ENCODE measurements at regions not wholly inside any gene's neighbourhood (a gene's known extent, or its start where the extent isn't known, plus 50 kb on each side); places are given as distances from the start of the nearest gene placed in this dataset.
"Not testable (repeated sequence)": the region's sequence is repeated elsewhere in the genome, so short reads cannot be mapped to it uniquely, and the experiment has no call there.

GRCh38 chr9:81371824-81372223 is 317.5 kb downstream of the TLE1 start:
- in situ Hi-C loops (cut with MboI; ENCODE audit: low sequenced_read_pairs) = no loop called here

- in situ Hi-C loops (cut with MboI; ENCODE audit: low sequenced_read_pairs) = no loop called here
Measured at GRCh38 chr9:81370650-81371049, 318.7 kb downstream of the TLE1 start.

- in situ Hi-C loops (cut with MboI; ENCODE audit: low sequenced_read_pairs) = no loop called here
Measured at GRCh38 chr9:81370096-81370495, 319.3 kb downstream of the TLE1 start.

- in situ Hi-C loops (cut with MboI; ENCODE audit: low sequenced_read_pairs) = no loop called here
Measured at GRCh38 chr9:81369121-81369520, 320.2 kb downstream of the TLE1 start.

GRCh38 chr9:81363916-81364480 is 325.3 kb downstream of the TLE1 start:
- in situ Hi-C loops (cut with MboI; ENCODE audit: low sequenced_read_pairs) = no loop called here

- in situ Hi-C loops (cut with MboI; ENCODE audit: low sequenced_read_pairs) = no loop called here
Measured at GRCh38 chr9:81361296-81361695, 328.1 kb downstream of the TLE1 start.

GRCh38 chr9:81351166-81351565 is 338.2 kb downstream of the TLE1 start:
- in situ Hi-C loops (cut with MboI; ENCODE audit: low sequenced_read_pairs) = no loop called here

- in situ Hi-C loops (cut with MboI; ENCODE audit: low sequenced_read_pairs) = no loop called here
Measured at GRCh38 chr9:81344366-81344765, 345.0 kb downstream of the TLE1 start.

- in situ Hi-C loops (cut with MboI; ENCODE audit: low sequenced_read_pairs) = no loop called here
Measured at GRCh38 chr9:81335879-81336421, 353.4 kb downstream of the TLE1 start.

- in situ Hi-C loops (cut with MboI; ENCODE audit: low sequenced_read_pairs) = no loop called here
Measured at GRCh38 chr9:81321551-81321950, 367.8 kb downstream of the TLE1 start.

- in situ Hi-C loops (cut with MboI; ENCODE audit: low sequenced_read_pairs) = no loop called here
Measured at GRCh38 chr9:81320909-81321482, 368.4 kb downstream of the TLE1 start.

- in situ Hi-C loops (cut with MboI; ENCODE audit: low sequenced_read_pairs) = no loop called here
Measured at GRCh38 chr9:81318571-81318970, 370.8 kb downstream of the TLE1 start.

- in situ Hi-C loops (cut with MboI; ENCODE audit: low sequenced_read_pairs) = no loop called here
Measured at GRCh38 chr9:81317939-81318338, 371.4 kb downstream of the TLE1 start.

GRCh38 chr9:81317223-81317622 is 372.1 kb downstream of the TLE1 start:
- in situ Hi-C loops (cut with MboI; ENCODE audit: low sequenced_read_pairs) = no loop called here

GRCh38 chr9:81314490-81314889 is 374.9 kb downstream of the TLE1 start:
- in situ Hi-C loops (cut with MboI; ENCODE audit: low sequenced_read_pairs) = no loop called here

- in situ Hi-C loops (cut with MboI; ENCODE audit: low sequenced_read_pairs) = no loop called here
Measured at GRCh38 chr9:81313877-81314276, 375.5 kb downstream of the TLE1 start.

- in situ Hi-C loops (cut with MboI; ENCODE audit: low sequenced_read_pairs) = no loop called here
Measured at GRCh38 chr9:81312346-81312745, 377.0 kb downstream of the TLE1 start.

GRCh38 chr9:81308404-81308803 is 380.9 kb downstream of the TLE1 start:
- in situ Hi-C loops (cut with MboI; ENCODE audit: low sequenced_read_pairs) = no loop called here

GRCh38 chr9:81307791-81308190 is 381.6 kb downstream of the TLE1 start:
- in situ Hi-C loops (cut with MboI; ENCODE audit: low sequenced_read_pairs) = not testable (repeated sequence)

- in situ Hi-C loops (cut with MboI; ENCODE audit: low sequenced_read_pairs) = no loop called here
Measured at GRCh38 chr9:81305561-81306182, 383.7 kb downstream of the TLE1 start.

- in situ Hi-C loops (cut with MboI; ENCODE audit: low sequenced_read_pairs) = no loop called here
Measured at GRCh38 chr9:81303658-81304057, 385.7 kb downstream of the TLE1 start.

GRCh38 chr9:81293651-81294050 is 395.7 kb downstream of the TLE1 start:
- in situ Hi-C loops (cut with MboI; ENCODE audit: low sequenced_read_pairs) = no loop called here

All from HL-60/S4 treated with phorbol 12-myristate 13-acetate at 8.2 ng/mL for 4 days and 3 days (cell line).